HG03135 (cell line): ENCODE measurements at regions not wholly inside any gene's neighbourhood (a gene's known extent, or its start where the extent isn't known, plus 50 kb on each side); places are given as distances from the start of the nearest gene placed in this dataset.

Source experiments
- ATAC-seq: cut with Tn5 transposase; IDR thresholded peaks from one replicate; pipeline ENCODE4 v1.9.1; 2021; ENCODE audit warnings: mild to moderate bottlenecking, moderate library complexity; ENCODE audit not compliant: unreplicated experiment

DNA sequence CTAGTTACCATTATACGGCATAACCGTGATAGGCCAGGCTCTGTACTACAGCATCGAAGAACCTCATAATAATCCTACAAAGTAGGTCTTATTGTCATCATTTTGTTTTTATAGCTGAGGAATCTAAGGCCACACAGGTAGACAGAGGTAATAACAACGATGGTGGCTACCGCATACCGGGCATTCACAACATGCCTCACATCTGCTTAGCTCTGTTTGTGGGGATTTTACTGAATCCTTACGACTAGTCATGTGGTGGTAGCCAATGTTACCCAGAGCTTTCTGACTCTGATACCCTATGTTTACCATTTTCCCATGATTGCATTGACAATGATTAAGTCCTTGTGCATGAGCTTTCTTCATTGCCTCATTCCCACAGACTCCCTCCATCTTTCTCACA is 269.4 kb downstream of the TCF7L2 start:
- ATAC-seq, result no peak

DNA sequence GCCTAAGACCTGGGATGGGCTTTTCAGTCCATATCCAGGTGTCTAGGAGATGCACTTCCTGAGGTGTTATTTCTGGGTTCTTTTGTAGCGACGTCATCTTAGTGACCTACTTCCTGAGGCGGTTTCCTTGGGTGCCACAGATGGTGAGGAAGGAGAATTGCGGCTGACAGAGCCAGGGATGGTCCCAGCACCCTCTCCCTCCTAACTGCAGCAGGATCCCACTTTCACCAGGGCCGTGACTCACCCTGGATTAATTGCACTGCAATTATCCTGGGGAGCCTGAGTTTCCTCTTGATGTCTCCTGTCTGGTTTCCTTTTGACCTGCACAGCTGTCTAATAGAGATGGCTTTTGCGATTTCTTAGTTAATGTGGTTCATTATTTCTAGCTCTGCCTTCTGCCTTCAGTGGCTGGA is 271.7 kb downstream of the TCF7L2 start:
- ATAC-seq, result no peak

DNA sequence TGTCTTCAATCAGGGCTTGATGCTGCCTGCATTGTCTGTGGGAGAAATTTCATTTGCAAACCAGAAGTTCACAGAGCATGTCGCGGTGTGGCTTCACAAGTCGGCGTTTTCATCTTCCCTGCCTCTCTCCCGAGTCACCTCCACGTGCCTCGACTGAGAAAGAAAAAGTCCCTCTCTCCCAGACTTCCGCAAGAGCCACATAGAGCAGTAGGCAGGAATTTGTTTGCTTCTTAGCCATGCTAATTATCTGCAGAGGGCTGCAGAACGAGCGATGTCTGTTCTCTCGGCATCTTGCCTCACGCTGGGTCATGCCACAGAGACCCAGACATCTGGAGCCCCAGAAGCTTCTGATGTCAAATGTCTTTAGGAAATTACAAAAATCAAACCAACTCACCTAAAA is 272.2 kb downstream of the TCF7L2 start:
- ATAC-seq, result no peak

DNA sequence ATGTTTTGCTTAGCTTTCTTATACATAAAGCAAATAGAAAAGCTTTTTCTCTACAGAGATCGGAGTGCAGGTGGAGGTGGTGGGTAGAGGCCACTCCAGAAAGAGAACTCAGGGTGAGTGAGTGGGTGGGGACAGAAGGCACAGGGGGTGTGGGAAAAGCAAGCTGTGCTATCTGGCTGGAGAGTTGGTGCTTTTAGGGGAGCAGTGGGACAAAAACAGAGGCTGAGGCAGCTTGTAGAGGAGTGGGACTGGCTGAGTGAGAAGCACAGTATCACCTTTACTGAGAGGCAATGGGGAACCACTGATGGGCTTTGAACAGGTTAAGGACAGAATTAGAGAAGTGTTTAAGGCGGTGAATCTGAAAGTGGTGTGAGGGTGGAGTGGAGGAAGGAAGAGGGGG is 275.3 kb downstream of the TCF7L2 start:
- ATAC-seq, result no peak

DNA sequence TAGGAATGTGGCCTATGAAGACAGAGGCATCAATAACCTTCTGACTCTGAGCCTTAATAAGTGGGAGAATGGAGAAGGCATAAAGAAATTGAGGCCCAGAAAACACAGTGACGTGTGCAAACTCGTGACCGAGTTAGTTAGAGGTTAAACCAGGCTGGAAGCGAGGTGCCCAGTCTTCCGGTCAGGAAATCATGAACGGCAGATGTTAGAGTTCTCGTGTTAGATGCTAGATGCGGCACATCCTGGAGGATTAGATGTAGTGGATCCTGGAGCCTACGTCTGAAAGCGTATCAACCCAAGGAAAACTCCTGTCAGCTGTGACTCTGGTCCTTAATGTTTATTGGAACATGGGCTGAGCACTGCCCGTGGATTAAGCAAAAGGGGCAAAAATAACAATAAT is 275.9 kb downstream of the TCF7L2 start:
- no peak for ATAC-seq

DNA sequence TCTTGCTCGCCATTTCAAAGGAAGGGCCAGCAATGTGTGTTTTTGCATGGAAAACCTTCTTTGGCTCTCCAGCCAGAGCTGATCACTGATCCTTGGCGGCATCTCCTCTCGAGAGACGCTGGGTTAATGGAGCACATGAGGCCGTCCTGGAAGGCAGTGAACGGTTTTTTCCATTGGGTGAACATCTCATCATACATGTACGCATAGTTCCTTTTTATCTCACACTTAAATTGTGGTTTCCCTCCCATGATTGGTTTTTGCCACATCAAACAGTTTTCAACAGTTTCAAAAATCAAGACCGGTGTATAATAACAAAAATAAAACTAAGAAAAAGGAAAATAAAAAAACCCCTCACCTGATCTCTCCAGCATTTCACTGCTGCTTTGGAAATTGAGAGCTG is 276.4 kb downstream of the TCF7L2 start:
- ATAC-seq, result no peak

DNA sequence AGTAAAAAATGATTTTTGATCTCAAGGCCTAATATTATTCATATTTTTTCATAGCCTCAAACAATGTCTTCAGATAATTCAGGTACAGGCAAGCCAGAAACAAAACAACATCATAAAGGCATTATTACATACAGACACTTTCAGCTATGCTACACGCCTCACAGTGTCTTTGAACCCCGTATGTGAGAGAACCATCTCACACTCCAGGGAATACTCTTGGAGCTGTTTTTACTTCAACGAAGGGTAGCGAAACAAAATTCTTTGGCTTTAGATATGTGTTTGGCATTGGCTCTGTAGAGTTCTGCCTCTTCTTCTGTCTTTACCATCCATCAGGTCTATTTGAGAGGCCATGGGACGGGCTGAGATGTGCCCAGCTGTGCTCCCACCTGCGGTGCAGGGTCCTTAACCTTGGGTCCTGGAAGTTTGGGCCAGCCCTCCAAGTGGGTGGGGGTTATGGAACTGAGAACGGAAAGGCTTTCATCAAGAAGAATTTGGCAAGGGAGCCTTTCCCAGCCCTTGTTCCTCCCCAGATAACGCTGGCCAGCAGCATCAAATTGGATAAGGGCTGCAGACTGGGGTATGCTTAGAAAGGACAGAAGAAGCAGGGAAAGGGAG is 276.9 kb downstream of the TCF7L2 start:
- no peak for ATAC-seq

DNA sequence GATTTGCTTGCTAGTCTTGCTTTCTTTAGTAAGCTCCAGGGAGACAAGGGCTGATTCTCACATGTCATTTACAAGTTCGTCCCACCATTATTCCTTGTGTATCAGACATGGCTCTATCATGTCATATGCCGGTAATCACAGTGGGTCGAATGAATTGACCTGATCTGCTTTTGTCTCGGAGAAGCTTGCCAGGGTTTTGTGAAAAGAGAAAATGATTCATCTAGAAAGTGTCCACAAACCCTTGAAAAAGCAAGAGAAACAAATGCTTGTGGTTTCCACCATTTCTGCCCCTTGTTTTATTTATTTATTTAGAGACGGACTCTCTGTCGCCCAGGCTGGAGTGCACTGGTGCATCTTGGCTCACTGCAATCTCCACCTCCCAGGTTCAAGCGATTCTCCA is 278.5 kb downstream of the TCF7L2 start:
- no peak for ATAC-seq

DNA sequence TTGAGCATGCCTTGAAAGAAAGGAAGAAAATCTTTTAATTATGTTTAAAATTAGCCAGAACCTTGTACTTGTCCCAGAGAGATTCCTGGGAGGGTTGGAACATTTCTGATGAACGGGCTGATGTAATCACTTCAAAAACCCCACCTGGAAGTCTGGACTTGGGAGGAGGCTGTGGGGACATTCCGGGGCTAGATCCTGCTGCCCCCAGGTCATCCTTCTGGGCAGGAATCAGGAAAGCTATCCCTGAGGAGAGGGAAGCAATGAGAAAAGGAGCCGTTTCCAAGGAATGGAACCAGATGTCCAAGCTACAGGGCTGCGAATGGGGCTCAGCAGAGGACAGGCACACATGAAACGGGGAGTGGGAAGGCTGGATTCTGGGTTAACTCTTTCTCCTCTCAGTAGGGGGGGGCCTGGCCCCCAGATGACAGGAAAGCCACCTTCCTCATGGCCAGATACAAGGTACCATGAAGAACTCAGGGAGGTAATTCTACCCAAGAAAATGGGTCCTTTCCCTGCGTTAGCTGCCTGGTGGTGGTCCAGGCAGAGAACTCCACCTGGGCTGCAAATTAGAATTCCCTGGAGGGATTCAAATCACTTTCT is 280.1 kb downstream of the TCF7L2 start:
- ATAC-seq, result no peak

DNA sequence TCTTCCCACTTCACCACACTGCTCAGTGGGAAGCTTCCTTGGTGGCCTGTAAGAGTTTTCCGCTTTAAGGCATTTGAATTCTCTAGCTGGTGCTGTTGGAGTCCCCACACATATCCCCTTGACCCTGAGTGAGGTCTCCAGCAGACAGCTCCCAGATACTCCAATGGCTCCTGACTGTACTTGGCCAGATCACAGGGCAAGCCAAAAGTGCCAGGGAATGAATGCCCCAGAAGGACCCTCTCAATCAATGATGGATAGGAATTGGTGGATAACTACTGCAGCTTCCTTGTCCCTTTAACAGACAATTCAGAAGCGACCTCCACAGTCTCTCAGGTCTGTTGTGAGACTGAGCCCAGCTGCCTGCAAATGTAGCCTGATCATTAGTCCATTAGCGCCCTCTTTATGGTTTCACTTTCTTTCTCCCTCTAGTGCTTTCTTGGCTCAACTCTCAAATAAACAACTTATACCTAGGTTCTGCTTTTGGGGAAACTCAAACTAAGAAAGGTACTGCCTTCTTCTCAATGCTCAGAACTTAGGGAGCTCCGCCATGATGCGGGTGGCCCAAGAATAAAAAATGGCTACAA is 283.0 kb downstream of the TCF7L2 start:
- ATAC-seq, result no peak

DNA sequence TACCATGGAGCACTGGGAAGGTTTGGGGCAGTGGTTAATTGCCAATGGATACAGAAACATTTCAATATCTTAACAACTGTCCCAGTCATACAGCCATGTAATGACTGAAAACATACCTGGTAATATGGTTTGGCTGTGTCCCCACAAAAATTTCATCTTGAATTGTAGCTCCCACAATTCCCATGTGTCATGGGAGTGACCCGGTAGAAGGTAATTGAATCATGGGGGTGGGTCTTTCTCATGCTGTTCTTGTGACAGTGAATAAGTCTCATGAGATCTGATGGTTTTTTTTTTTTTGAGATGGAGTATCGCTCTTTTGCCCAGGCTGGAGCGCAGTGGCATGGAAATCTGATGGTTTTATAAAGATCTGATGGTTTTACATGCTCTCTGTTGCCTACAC is 284.4 kb downstream of the TCF7L2 start:
- ATAC-seq, result no peak

DNA sequence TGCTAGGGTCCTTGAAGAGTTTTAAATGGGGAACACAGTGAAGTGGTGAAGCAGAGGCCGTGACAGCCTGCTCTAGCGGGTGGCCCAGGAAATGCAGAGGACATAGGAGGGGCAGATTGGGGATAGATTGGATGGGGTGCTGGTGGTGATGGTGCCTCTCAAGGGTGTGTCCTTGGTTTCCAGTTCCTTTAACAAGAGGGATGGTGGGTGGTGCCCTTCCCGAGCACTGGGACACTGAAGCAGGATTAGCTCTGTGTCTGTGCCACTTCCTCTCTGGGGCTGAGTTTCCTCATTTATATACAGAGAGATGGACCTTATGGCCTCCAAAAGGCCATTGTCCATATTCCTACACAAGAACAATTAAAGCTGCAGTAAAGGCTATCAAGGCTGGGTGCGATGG is 285.5 kb downstream of the TCF7L2 start:
- no peak for ATAC-seq

DNA sequence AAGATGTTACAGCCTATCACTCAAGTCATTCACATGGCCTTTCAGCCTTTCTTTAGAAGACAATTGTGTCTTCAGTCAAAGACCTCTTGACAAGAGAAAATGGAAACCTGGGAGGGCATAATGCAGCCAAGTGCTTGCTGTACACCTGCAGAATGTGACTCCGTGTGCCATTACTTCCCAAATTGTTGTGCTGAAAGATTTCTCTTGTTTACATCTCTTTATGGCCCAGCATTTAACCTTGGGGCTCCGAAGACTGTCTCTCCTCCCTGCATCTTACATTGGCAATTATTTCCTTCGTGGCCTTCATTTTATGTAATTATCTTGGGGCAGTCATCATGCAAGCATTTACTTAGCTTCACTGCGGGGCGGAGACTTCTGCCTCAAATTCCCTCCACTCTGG is 287.0 kb downstream of the TCF7L2 start:
- no peak for ATAC-seq

DNA sequence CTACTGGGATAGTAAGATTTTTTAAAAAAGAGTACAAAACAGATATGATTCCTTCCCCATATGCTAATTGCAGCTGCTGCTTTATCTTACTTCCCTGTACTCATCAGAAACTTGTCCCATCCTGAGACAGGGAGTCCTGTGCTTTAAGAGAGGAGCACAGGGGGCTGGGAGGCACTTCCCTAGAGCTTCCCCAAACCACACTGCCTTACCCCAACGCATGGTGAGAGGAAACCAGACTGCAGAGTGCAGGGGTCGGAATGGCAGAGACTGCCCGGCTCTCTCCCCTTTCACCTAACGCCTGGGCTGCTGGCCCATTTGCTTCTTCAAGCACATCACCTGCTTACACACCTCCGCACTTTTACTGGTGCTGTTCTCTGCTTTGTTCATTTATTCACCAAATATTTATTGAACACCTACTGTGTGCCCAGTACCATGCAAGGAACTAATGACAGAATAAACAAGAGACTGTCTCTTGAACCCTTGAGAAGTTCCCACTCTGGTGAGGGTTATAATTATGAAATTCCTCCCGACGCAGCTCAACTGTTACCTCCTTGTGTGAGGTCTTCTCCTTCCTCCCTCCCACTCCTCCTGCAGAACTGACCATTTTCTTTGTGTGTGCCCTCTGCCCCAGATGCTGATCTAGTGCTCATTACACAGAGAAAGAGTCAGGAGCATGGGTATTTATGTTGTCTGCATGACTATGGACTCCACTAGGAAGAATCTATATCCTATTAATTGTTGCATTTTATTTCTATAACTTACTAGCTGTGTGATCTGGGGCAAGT is 289.7 kb downstream of the TCF7L2 start:
- no peak for ATAC-seq

DNA sequence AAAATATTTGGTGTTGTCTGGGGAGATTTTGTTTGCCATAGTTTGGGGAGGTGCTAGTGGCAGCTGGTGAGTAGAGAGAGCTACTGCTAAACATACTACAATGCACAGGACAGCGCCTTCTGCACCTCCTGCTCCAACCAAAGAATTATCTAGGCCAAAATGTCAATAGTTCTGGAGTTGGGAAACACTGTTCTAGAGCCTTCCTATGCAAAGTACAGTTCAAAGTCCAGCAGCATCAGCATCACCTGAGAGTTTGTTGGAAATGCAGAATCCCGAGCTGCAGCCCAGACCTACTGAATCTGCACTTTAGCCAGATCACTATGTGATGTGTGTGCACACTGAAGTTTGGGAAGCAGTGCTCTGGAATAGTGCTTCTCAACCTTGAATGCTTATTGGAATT is 290.7 kb downstream of the TCF7L2 start:
- no peak for ATAC-seq

DNA sequence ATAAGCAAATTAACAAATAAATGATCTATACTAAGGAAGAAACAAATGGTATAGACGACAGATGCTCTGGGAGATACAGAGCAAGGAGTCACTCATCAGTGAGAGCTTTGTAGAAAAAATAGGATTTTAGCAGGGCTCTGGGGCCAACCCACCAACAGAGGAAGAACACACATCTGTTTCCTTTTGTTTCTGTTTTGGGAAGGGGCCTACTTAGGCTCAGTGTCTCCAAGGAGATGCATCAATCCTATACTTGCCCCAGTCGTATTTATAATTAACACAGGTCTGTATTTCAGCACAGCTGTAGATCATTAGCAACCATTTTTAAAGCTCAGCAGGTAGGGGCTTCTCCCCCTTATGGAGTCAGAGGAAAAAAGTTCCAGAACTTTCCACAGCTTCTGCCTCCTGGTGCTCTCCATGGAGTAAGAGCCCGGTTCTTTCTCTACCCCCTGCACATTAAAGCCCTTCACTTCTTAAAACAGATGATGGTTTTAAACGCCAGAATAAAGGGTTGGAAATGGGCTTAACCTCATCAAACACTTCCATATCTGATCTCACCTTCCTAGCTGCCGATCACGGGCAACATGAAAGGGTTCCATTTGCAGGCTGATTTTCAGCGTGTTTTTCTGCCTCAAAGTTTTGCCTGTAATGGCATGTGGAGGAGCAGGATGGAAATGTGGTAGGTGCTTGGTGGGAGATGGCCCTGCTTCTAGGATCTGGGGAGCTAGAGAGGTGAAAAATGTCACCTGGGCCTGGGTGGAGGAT is 291.7 kb downstream of the TCF7L2 start:
- ATAC-seq, result no peak

DNA sequence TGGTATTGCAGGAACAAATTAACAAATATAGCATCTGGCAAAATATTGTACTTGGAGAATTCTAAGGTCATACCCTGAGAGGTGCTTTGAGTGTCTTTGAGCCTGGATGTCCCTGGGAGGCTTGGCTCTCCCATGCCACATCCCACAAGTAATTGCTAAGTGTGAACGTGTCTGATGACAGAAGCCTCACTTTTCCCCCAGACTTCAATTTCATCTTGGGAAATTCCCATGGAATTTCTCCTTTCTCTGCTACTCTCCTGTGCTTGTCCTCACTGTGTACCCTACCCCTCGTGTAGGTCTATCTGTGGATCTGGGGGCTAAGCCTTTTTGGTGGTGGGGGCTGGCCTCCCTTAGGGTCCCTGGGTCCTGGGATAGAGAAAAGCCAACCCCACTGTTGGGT is 293.3 kb downstream of the TCF7L2 start:
- ATAC-seq, result no peak

DNA sequence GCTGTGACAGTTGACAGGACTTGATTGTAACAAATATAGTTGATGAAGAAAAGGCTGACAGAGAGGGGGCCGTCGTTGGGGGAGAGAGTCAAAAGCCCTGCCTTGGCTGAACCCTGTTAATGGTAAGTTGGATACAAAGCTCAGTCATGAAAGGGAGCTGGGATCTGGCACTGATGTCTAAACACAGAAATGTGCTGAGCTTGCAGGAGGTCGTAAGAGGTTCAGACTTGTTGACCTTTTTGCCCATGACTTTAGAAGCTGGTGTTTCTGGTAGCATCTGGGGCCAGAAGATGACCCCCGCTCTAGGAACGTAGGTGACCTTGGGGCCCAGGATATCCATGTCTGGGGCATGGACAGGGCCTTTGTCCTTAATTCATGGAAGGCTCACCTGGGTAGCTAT is 294.7 kb downstream of the TCF7L2 start:
- no peak for ATAC-seq

DNA sequence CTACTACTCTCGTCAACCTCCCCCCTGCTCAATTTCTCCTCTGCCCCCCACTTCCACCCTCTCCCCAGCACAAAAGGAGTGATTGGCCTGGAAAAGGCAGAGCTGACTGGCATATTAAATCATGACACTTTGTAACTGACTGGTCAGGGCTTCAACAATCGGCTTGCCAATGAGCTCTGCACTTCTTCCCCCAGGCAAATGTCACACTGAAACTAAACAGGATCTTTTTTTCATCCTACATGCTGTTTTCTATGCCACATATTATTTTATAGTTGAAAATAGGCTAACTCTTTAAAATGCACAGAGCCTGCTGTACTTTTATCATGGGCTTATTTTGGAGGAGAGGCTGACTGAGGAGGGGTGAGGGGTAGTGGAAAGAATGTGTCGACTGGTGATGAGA is 295.2 kb downstream of the TCF7L2 start:
- ATAC-seq, result no peak

DNA sequence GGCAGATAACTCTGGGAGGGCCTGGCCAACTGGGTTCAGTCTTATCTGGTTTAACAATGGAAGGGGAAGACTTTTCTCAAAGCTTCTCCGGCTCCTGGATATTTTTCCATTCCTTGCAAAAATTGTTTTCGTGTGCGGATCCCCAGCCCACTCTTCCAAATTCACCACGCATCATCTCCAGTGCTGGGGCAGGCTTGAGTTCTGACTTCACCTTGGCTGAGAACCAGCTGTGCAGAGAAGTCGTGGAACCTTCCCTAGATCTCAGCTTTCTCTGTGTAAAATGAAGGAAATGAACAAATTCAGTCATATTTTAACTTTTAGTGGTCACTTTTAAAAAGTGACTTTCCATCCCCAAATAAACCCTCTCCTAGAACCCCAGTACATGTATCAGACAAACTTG is 297.0 kb downstream of the TCF7L2 start:
- ATAC-seq, result no peak
